Stomach (tissue), 4 donors: ENCODE measurements at regions not wholly inside any gene's neighbourhood (a gene's known extent, or its start where the extent isn't known, plus 50 kb on each side); places are given as distances from the start of the nearest gene placed in this dataset.

Source experiments
- CTCF ChIP-seq, 7 experiments: fragments of 450-650 bp in 4 of 7; fragments of 200-600 bp in 3 of 7; sonication (generic) in 3 of 7; IDR thresholded peaks; one replicate each; pipeline ENCODE4 v1.5.1; 2016 to 2019; ENCODE audit warnings: antibody characterized with exemption in 7 of 7, control low read depth in 2 of 7, mild to moderate bottlenecking in 1 of 7
- EP300 ChIP-seq: sonication (generic); formaldehyde crosslinking; IDR thresholded peaks from one replicate; pipeline ENCODE4 v1.6.1; 2017; ENCODE audit warnings: antibody characterized with exemption
- POLR2A ChIP-seq, 4 donors: fragments of 450-650 bp; IDR thresholded peaks; one replicate each; pipeline ENCODE4 v1.6.1; 2016; ENCODE audit warnings: antibody characterized with exemption in 4 of 4, control low read depth in 2 of 4, mild to moderate bottlenecking in 1 of 4, moderate library complexity in 1 of 4
- POLR2AphosphoS5 ChIP-seq, 3 donors: sonication (generic); formaldehyde crosslinking; IDR thresholded peaks; one replicate each; pipeline ENCODE4 v1.6.1; 2016; ENCODE audit warnings: antibody characterized with exemption in 3 of 3

DNA sequence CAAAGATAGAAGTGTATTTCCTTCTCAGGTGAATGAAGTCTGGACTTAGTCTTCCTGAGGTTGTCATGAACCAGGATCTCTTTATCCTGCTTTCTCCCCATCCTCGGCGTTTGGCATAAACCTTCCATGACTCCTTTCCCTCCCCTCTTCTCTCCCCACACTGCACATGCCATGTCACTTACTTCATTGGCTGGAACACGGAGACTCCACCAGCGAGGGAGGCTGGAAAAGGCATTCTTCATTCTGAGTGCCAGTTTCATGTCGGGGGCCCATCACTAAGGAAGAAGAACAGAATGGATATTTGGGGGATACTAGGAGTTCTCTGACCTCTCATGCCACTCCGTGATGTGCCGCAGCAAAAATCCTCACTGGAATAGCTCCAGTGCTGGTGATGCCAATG, 105.6 kb downstream of the VCPKMT start:
- TF ChIP-seq EP300 (no peak), CTCF (IDR thresholded peaks at IDR 0.05) (no peak), POLR2AphosphoS5 (IDR thresholded peaks at IDR 0.05) (no peak), POLR2A (IDR thresholded peaks at IDR 0.05) (no peak)
